ENCODE measurements at regions not wholly inside any gene's neighbourhood (a gene's known extent, or its start where the extent isn't known, plus 50 kb on each side); places are given as distances from the start of the nearest gene placed in this dataset.
A peak's percentile ranks its signal among the peaks of the same experiment; 100 is the strongest.
"Not testable (repeated sequence)": the region's sequence is repeated elsewhere in the genome, so short reads cannot be mapped to it uniquely, and the experiment has no call there.

- DNase-seq: no peak
These were observed 55.0 kb upstream of the PPP1R2C start for GRCh38 chrX:42832764-42833549.

- DNase-seq: not testable (repeated sequence)
These were observed 55.6 kb upstream of the PPP1R2C start for GRCh38 chrX:42833550-42833940.

- no peak for DNase-seq
These were observed 59.3 kb upstream of the PPP1R2C start for GRCh38 chrX:42837101-42837726.

GRCh38 chrX:42837747-42838146 lies 59.8 kb upstream of the PPP1R2C start:
- no peak for DNase-seq

- DNase-seq: no peak
These were observed 61.7 kb upstream of the PPP1R2C start for GRCh38 chrX:42839632-42840031.

- DNase-seq: no peak
These were observed 68.8 kb upstream of the PPP1R2C start for GRCh38 chrX:42846741-42847140.

GRCh38 chrX:42855259-42855658 lies 77.3 kb upstream of the PPP1R2C start:
- no peak for DNase-seq

- no peak for DNase-seq
These were observed 79.8 kb upstream of the PPP1R2C start for GRCh38 chrX:42857766-42858165.

GRCh38 chrX:42869011-42869410 lies 91.0 kb upstream of the PPP1R2C start:
- DNase-seq: no peak

- DNase-seq: peak; percentile 5 to 11
These were observed 91.9 kb upstream of the PPP1R2C start for GRCh38 chrX:42869659-42870476.

- DNase-seq: no peak
These were observed 108.6 kb upstream of the PPP1R2C start for GRCh38 chrX:42886519-42886918.

GRCh38 chrX:42900947-42901346 lies 123.0 kb upstream of the PPP1R2C start:
- DNase-seq: no peak

- no peak for DNase-seq
These were observed 124.5 kb upstream of the PPP1R2C start for GRCh38 chrX:42902513-42902912.

- DNase-seq: no peak
These were observed 142.8 kb upstream of the PPP1R2C start for GRCh38 chrX:42920752-42921151.

GRCh38 chrX:42930071-42930470 lies 152.1 kb upstream of the PPP1R2C start:
- DNase-seq: no peak

- no peak for DNase-seq
These were observed 153.0 kb upstream of the PPP1R2C start for GRCh38 chrX:42930951-42931350.

- no peak for DNase-seq
These were observed 155.2 kb upstream of the PPP1R2C start for GRCh38 chrX:42933187-42933586.

- DNase-seq: peak; percentile 36 to 52
These were observed 156.2 kb upstream of the PPP1R2C start for GRCh38 chrX:42934020-42934726.

GRCh38 chrX:42941671-42942070 lies 163.7 kb upstream of the PPP1R2C start:
- DNase-seq: no peak

- DNase-seq: peak; percentile 67 to 72
These were observed 165.3 kb upstream of the PPP1R2C start for GRCh38 chrX:42943051-42943974.

GRCh38 chrX:42944381-42944998 lies 166.5 kb upstream of the PPP1R2C start:
- peak; percentile 34 to 53 for DNase-seq

Data from CD4-positive, alpha-beta T cell treated with Interleukin-4 for 1 hour (primary cell).